ENCODE measurements at regions not wholly inside any gene's neighbourhood (a gene's known extent, or its start where the extent isn't known, plus 50 kb on each side); places are given as distances from the start of the nearest gene placed in this dataset.

DNA sequence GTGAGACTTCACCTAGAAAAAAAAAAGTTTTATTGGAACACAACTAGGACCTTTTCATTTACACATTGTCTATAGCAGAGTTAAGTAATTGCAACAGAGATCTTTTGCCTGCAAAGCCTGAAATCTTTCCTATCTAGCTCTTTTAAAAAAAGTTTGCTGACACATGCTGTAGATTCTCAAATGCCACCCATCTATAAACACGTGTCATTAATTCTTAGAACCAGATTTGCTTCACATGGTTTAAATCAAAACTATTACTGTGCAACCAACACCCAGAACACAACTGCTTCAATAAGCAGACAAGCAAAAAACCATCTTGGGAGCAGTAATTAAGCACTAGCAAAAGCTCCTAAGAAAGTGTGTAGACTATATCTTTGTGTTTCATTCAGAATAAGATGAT, 55.0 kb downstream of the OXSM start:
- no peak for TF ChIP-seq ZNF274 (IDR thresholded peaks at IDR 0.05; ENCODE audit: low read depth, low read length)
- no peak for TF ChIP-seq SUZ12 (IDR thresholded peaks at IDR 0.05; ENCODE audit: extremely low read depth, insufficient read depth, insufficient read length)

Measured in NT2/D1 (cell line).